GM23248 (cell line): ENCODE measurements at regions not wholly inside any gene's neighbourhood (a gene's known extent, or its start where the extent isn't known, plus 50 kb on each side); places are given as distances from the start of the nearest gene placed in this dataset.
A peak's percentile ranks its signal among the peaks of the same experiment; 100 is the strongest.

Experiments
- DNase-seq: peaks from one replicate; pipeline ENCODE4 v3.0.0-alpha.2; 2015
- H2AFZ ChIP-seq: fragments of 200-600 bp; sonication (generic); 2 replicates; pipeline ENCODE4 v1.6.1; 2016; ENCODE audit warnings: antibody characterized with exemption
- H3F3A ChIP-seq: fragments of 200-600 bp; sonication (generic); 2 replicates; pipeline ENCODE4 v1.6.1; 2016; ENCODE audit warnings: mild to moderate bottlenecking, antibody characterized with exemption, mixed run types; ENCODE audit not compliant: insufficient read depth
- H3K27ac ChIP-seq: fragments of 200-600 bp; sonication (generic); 2 replicates; pipeline ENCODE4 v1.5.1; 2016; ENCODE audit warnings: mild to moderate bottlenecking
- H3K27me3 ChIP-seq: fragments of 200-600 bp; sonication (generic); replicated peaks from 2 replicates; pipeline ENCODE4 v1.6.1; 2016; ENCODE audit warnings: mild to moderate bottlenecking; ENCODE audit not compliant: insufficient read depth
- H3K36me3 ChIP-seq: fragments of 200-600 bp; sonication (generic); 2 replicates; pipeline ENCODE4 v1.6.1; 2016; ENCODE audit warnings: low read depth, mild to moderate bottlenecking
- H3K4me1 ChIP-seq: fragments of 200-600 bp; sonication (generic); 2 replicates; pipeline ENCODE4 v1.6.1; 2016; ENCODE audit warnings: mild to moderate bottlenecking; ENCODE audit not compliant: insufficient read depth
- H3K4me2 ChIP-seq: fragments of 200-600 bp; sonication (generic); one replicate; pipeline ENCODE4 v1.6.1; 2016; ENCODE audit warnings: mild to moderate bottlenecking; ENCODE audit not compliant: unreplicated experiment
- H3K4me3 ChIP-seq: fragments of 200-600 bp; sonication (generic); 2 replicates; pipeline ENCODE4 v1.5.1; 2016; ENCODE audit warnings: mild to moderate bottlenecking
- H3K79me2 ChIP-seq: fragments of 200-600 bp; sonication (generic); 2 replicates; pipeline ENCODE4 v1.6.1; 2016; ENCODE audit warnings: mild to moderate bottlenecking; ENCODE audit not compliant: insufficient read depth
- H3K9ac ChIP-seq: fragments of 200-600 bp; sonication (generic); 2 replicates; pipeline ENCODE4 v1.6.1; 2016; ENCODE audit warnings: mild to moderate bottlenecking
- H3K9me2 ChIP-seq: fragments of 200-600 bp; sonication (generic); 2 replicates; pipeline ENCODE4 v1.6.1; 2016; ENCODE audit warnings: mixed run types, mild to moderate bottlenecking, moderate library complexity; ENCODE audit not compliant: insufficient read depth
- H3K9me3 ChIP-seq: fragments of 200-600 bp; sonication (generic); one replicate; pipeline ENCODE4 v1.6.1; 2017; ENCODE audit warnings: low read depth
- H4K20me1 ChIP-seq: fragments of 200-600 bp; sonication (generic); 2 replicates; pipeline ENCODE4 v1.6.0; 2016; ENCODE audit not compliant: insufficient read depth
- EZH2 ChIP-seq: fragments of 200-600 bp; sonication (generic); IDR thresholded peaks from 2 replicates; pipeline ENCODE4 v1.6.1; 2018; ENCODE audit warnings: antibody characterized with exemption, mild to moderate bottlenecking; ENCODE audit not compliant: insufficient read depth, poor library complexity, severe bottlenecking
- EZH2phosphoT487 ChIP-seq: fragments of 200-600 bp; sonication (generic); IDR thresholded peaks from 2 replicates; pipeline ENCODE4 v1.6.1; 2018; ENCODE audit warnings: antibody characterized with exemption, moderate library complexity, mild to moderate bottlenecking, low read depth; ENCODE audit not compliant: insufficient read depth
- WGBS, 2 experiments: methylation state at CpG; one replicate each; pipeline ENCODE4 v1.1.6; 2015 to 2017; ENCODE audit warnings: low lambda C conversion rate in 2 of 2, low coverage in 1 of 2; ENCODE audit errors: missing lambda C conversion rate in 2 of 2; 5-methylcytosine and 5-hydroxymethylcytosine counted together
- in situ Hi-C: fragments of 300-500 bp; cut with MboI; formaldehyde crosslinking; loops from 2 replicates; pipeline ENCODE4 v1.15.0; 2020

- H4K20me1 ChIP-seq, result no peaks in the 10 kb centered on the region
- no peaks in the 10 kb centered on the region for H3K9me3 ChIP-seq
- 26 to 27% methylated on average over 3 of the region's 3 CpGs for WGBS, 2 experiments
- TF ChIP-seq EZH2phosphoT487, result no peak
- no peak for TF ChIP-seq EZH2
- peaks cover 31% of the 10 kb centered on the region for H3K4me1 ChIP-seq
- H3F3A ChIP-seq, result peaks cover 15% of the 10 kb centered on the region
- H3K4me2 ChIP-seq, result peak overlapping the region; percentile 74
- H2AFZ ChIP-seq, result peak overlapping the region; percentile 87
- no peaks in the 10 kb centered on the region for H3K79me2 ChIP-seq
- peak overlapping the region; percentile 62 for H3K4me3 ChIP-seq
- H3K27ac ChIP-seq, result peak overlapping the region; percentile 62
- no peaks in the 10 kb centered on the region for H3K27me3 ChIP-seq
- no peaks in the 10 kb centered on the region for H3K36me3 ChIP-seq
- peak overlapping the region; percentile 55 for H3K9ac ChIP-seq
- in situ Hi-C loops, result loop anchor here (25.0 kb wide), 1 partner anchor 1627 kb away; no protein-coding TSS in a partner anchor
- DNase-seq, result peak; percentile 80
- H3K9me2 ChIP-seq, result no peaks in the 10 kb centered on the region
Measured at GRCh38 chr4:111639120-111639690, 506.0 kb upstream of the FAM241A start.

- Histone ChIP-seq H2AFZ (peak overlapping the region; percentile 87), H3K9me2 (no peaks in the 10 kb centered on the region), H3K27ac (peak overlapping the region; percentile 62), H3K9ac (peak overlapping the region; percentile 55), H3K4me1 (peaks cover 31% of the 10 kb centered on the region), H3K4me3 (peak overlapping the region; percentile 62), H3K4me2 (peak overlapping the region; percentile 74), H3F3A (peaks cover 15% of the 10 kb centered on the region), H3K79me2 (no peaks in the 10 kb centered on the region), H4K20me1 (no peaks in the 10 kb centered on the region), H3K36me3 (no peaks in the 10 kb centered on the region), H3K9me3 (no peaks in the 10 kb centered on the region), H3K27me3 (no peaks in the 10 kb centered on the region)
- WGBS, 2 experiments, result 1 to 2% methylated on average over 6 of the region's 6 CpGs
- peak; percentile 84 for DNase-seq
- no peak for TF ChIP-seq EZH2
- no peak for TF ChIP-seq EZH2phosphoT487
- in situ Hi-C loops, result loop anchor here (5.0 to 25.0 kb wide), 2 partner anchors 212 to 1628 kb away; no protein-coding TSS in a partner anchor
Measured at GRCh38 chr4:111639876-111640275, 505.4 kb upstream of the FAM241A start.

GRCh38 chr4:111641813-111642579, 503.3 kb upstream of the FAM241A start:
- H2AFZ ChIP-seq, result no peak overlapping the region
- no peaks in the 10 kb centered on the region for H3K79me2 ChIP-seq

GRCh38 chr4:111648056-111648455, 497.2 kb upstream of the FAM241A start:
- in situ Hi-C loops, result loop anchor here (25.0 kb wide), 1 partner anchor 1636 kb away; no protein-coding TSS in a partner anchor
- WGBS, 2 experiments, result 92 to 95% methylated on average over 5 of the region's 5 CpGs
- Histone ChIP-seq H3K27me3 (no peaks in the 10 kb centered on the region), H3K9me3 (no peaks in the 10 kb centered on the region), H3K4me3 (no peak overlapping the region), H3K27ac (no peak overlapping the region), H3K9ac (no peak overlapping the region), H3K4me1 (peaks cover 11% of the 10 kb centered on the region), H3K4me2 (no peak overlapping the region), H2AFZ (no peak overlapping the region), H3K79me2 (no peaks in the 10 kb centered on the region), H3K9me2 (no peaks in the 10 kb centered on the region), H4K20me1 (no peaks in the 10 kb centered on the region), H3F3A (no peaks in the 10 kb centered on the region), H3K36me3 (no peaks in the 10 kb centered on the region)
- no peak for TF ChIP-seq EZH2phosphoT487
- no peak for TF ChIP-seq EZH2
- DNase-seq, result no peak

More at GRCh38 chr4:111641813-111642579, 503.3 kb upstream of the FAM241A start:
- no peaks in the 10 kb centered on the region for H3K9me2 ChIP-seq
- peaks cover 31% of the 10 kb centered on the region for H3K4me1 ChIP-seq
- no peak for TF ChIP-seq EZH2
- TF ChIP-seq EZH2phosphoT487, result no peak
- no peaks in the 10 kb centered on the region for H3K9me3 ChIP-seq
- H3K4me3 ChIP-seq, result no peak overlapping the region
- 15 to 22% methylated on average over 9 of the region's 9 CpGs for WGBS, 2 experiments
- DNase-seq, result peak; percentile 95
- H3K9ac ChIP-seq, result no peak overlapping the region
- H3K27ac ChIP-seq, result no peak overlapping the region
- H3F3A ChIP-seq, result peaks cover 15% of the 10 kb centered on the region
- peak overlapping the region; percentile 0 for H3K4me2 ChIP-seq
- H3K27me3 ChIP-seq, result no peaks in the 10 kb centered on the region
- H4K20me1 ChIP-seq, result no peaks in the 10 kb centered on the region
- in situ Hi-C loops, result loop anchor here (5.0 to 25.0 kb wide), 2 partner anchors 210 to 1630 kb away; no protein-coding TSS in a partner anchor
- no peaks in the 10 kb centered on the region for H3K36me3 ChIP-seq
